RWPE2 (cell line): ENCODE measurements at regions not wholly inside any gene's neighbourhood (a gene's known extent, or its start where the extent isn't known, plus 50 kb on each side); places are given as distances from the start of the nearest gene placed in this dataset.

Source experiments
- ATAC-seq: fragments of 200-7000 bp; cut with Tn5 transposase; 3 replicates; pipeline ENCODE4 v1.9.1; 2021; ENCODE audit warnings: low read depth
- DNase-seq: peaks from one replicate; pipeline ENCODE4 v3.0.0-alpha.2; 2020; ENCODE audit warnings: low spot score
- H3K27ac ChIP-seq: fragments of 450-650 bp; 2 replicates; pipeline ENCODE4 v1.5.1; 2017; ENCODE audit warnings: mild to moderate bottlenecking; ENCODE audit not compliant: poor library complexity, severe bottlenecking
- H3K27me3 ChIP-seq: fragments of 250-450 bp; sonication (Bioruptor Pico); 2 replicates; pipeline ENCODE4 v1.5.1; 2021; ENCODE audit warnings: mild to moderate bottlenecking, moderate library complexity; ENCODE audit not compliant: insufficient read depth, poor library complexity, severe bottlenecking
- H3K36me3 ChIP-seq: fragments of 250-450 bp; sonication (Bioruptor Pico); 2 replicates; pipeline ENCODE4 v1.5.1; 2020; ENCODE audit warnings: low read depth, mild to moderate bottlenecking, moderate library complexity
- H3K4me1 ChIP-seq: fragments of 250-450 bp; sonication (Bioruptor Pico); 2 replicates; pipeline ENCODE4 v1.5.1; 2021; ENCODE audit warnings: mild to moderate bottlenecking, moderate library complexity; ENCODE audit not compliant: insufficient read depth, poor library complexity, severe bottlenecking
- H3K4me3 ChIP-seq: fragments of 250-450 bp; sonication (Bioruptor Pico); 2 replicates; pipeline ENCODE4 v1.5.1; 2021; ENCODE audit warnings: mild to moderate bottlenecking, moderate library complexity; ENCODE audit not compliant: severe bottlenecking
- H3K9me3 ChIP-seq: fragments of 250-450 bp; sonication (Bioruptor Pico); 2 replicates; pipeline ENCODE4 v1.5.1; 2021; ENCODE audit warnings: mild to moderate bottlenecking, moderate library complexity; ENCODE audit not compliant: severe bottlenecking
- CTCF ChIP-seq: fragments of 450-650 bp; IDR thresholded peaks from one replicate; pipeline ENCODE4 v1.5.1; 2017; ENCODE audit warnings: mild to moderate bottlenecking, moderate library complexity; ENCODE audit not compliant: poor library complexity, severe bottlenecking

GRCh38 chr21:35342440-35342839 is 293.3 kb upstream of the RUNX1 start:
- no peak for TF ChIP-seq CTCF
- DNase-seq, result no peak
- no peak overlapping the region for H3K4me3 ChIP-seq
- no peaks in the 10 kb centered on the region for H3K9me3 ChIP-seq
- H3K4me1 ChIP-seq, result no peaks in the 10 kb centered on the region
- H3K27ac ChIP-seq, result no peak overlapping the region
- no peak for ATAC-seq
- no peaks in the 10 kb centered on the region for H3K36me3 ChIP-seq
- H3K27me3 ChIP-seq, result no peaks in the 10 kb centered on the region

- Histone ChIP-seq H3K4me3 (no peak overlapping the region), H3K4me1 (no peaks in the 10 kb centered on the region), H3K36me3 (no peaks in the 10 kb centered on the region)
Measured at GRCh38 chr21:35340273-35340672, 291.2 kb upstream of the RUNX1 start.

GRCh38 chr21:35338881-35339632 is 290.0 kb upstream of the RUNX1 start:
- DNase-seq (no peak), ATAC-seq (no peak)
- Histone ChIP-seq H3K4me3 (no peak overlapping the region), H3K27me3 (no peaks in the 10 kb centered on the region), H3K9me3 (no peaks in the 10 kb centered on the region), H3K36me3 (no peaks in the 10 kb centered on the region), H3K4me1 (no peaks in the 10 kb centered on the region), H3K27ac (no peak overlapping the region)
- TF ChIP-seq CTCF, result no peak

More at GRCh38 chr21:35340273-35340672, 291.2 kb upstream of the RUNX1 start:
- H3K27me3 ChIP-seq, result no peaks in the 10 kb centered on the region
- DNase-seq (no peak), ATAC-seq (no peak)
- no peak overlapping the region for H3K27ac ChIP-seq
- no peaks in the 10 kb centered on the region for H3K9me3 ChIP-seq
- no peak for TF ChIP-seq CTCF

- Histone ChIP-seq H3K27ac (no peak overlapping the region), H3K4me1 (no peaks in the 10 kb centered on the region), H3K27me3 (no peaks in the 10 kb centered on the region), H3K36me3 (no peaks in the 10 kb centered on the region), H3K4me3 (no peak overlapping the region), H3K9me3 (no peaks in the 10 kb centered on the region)
- ATAC-seq, result no peak
- no peak for TF ChIP-seq CTCF
- no peak for DNase-seq
Measured at GRCh38 chr21:35338281-35338680, 289.2 kb upstream of the RUNX1 start.

GRCh38 chr21:35337573-35337972 is 288.5 kb upstream of the RUNX1 start:
- no peaks in the 10 kb centered on the region for H3K4me1 ChIP-seq
- H3K36me3 ChIP-seq, result no peaks in the 10 kb centered on the region
- ATAC-seq (no peak), DNase-seq (no peak)
- no peak for TF ChIP-seq CTCF
- no peak overlapping the region for H3K4me3 ChIP-seq
- no peaks in the 10 kb centered on the region for H3K9me3 ChIP-seq
- H3K27me3 ChIP-seq, result no peaks in the 10 kb centered on the region
- no peak overlapping the region for H3K27ac ChIP-seq
